ENCODE measurements at regions not wholly inside any gene's neighbourhood (a gene's known extent, or its start where the extent isn't known, plus 50 kb on each side); places are given as distances from the start of the nearest gene placed in this dataset.

- H3K36me3 ChIP-seq (ENCODE audit: insufficient read depth in 1 of 2, low read depth in 1 of 2): no peaks in the 10 kb centered on the region
- no peaks in the 10 kb centered on the region for H3K4me1 ChIP-seq
- no peaks in the 10 kb centered on the region for H3K27me3 ChIP-seq (ENCODE audit: insufficient read depth in 3 of 3, low read length in 2 of 3)
- no peak for TF ChIP-seq CTCF (IDR thresholded peaks at IDR 0.05)
- no peak overlapping the region for H3K27ac ChIP-seq
- intact Hi-C loops (cut with DNase I): no loop called here
- ATAC-seq (no peak), DNase-seq (no peak)
- 82 to 90% (median 85%) methylated on average over 5 of the region's 5 CpGs for whole genome bisulfite sequencing, 3 donors
- H3K4me3 ChIP-seq: no peak overlapping the region
- no peaks in the 10 kb centered on the region for H3K9me3 ChIP-seq
Observed at GRCh38 chr15:25535866-25536265, 97.0 kb upstream of the UBE3A start.

- Histone ChIP-seq H3K4me3 (no peak overlapping the region), H3K4me1 (no peaks in the 10 kb centered on the region), H3K27me3 (ENCODE audit: insufficient read depth in 3 of 3, low read length in 2 of 3) (no peaks in the 10 kb centered on the region), H3K36me3 (ENCODE audit: insufficient read depth in 1 of 2, low read depth in 1 of 2) (no peaks in the 10 kb centered on the region), H3K9me3 (no peaks in the 10 kb centered on the region), H3K27ac (no peak overlapping the region)
- 94 to 97% (median 95%) methylated on average over 6 of the region's 6 CpGs for WGBS, 3 donors
- DNase-seq (no peak), ATAC-seq (no peak)
- TF ChIP-seq CTCF (IDR thresholded peaks at IDR 0.05): no peak
- intact Hi-C loops (cut with DNase I): no loop called here
Observed at GRCh38 chr15:25534293-25534692, 95.5 kb upstream of the UBE3A start.

- intact Hi-C loops (cut with DNase I): no loop called here
- no peak overlapping the region for H3K27ac ChIP-seq
- no peaks in the 10 kb centered on the region for H3K36me3 ChIP-seq (ENCODE audit: insufficient read depth in 1 of 2, low read depth in 1 of 2)
- no peaks in the 10 kb centered on the region for H3K27me3 ChIP-seq (ENCODE audit: insufficient read depth in 3 of 3, low read length in 2 of 3)
- WGBS, 3 donors: 54 to 65% (median 60%) methylated on average over 4 of the region's 4 CpGs
- no peak for TF ChIP-seq CTCF (IDR thresholded peaks at IDR 0.05)
- H3K4me3 ChIP-seq: no peak overlapping the region
- no peak for DNase-seq
- H3K9me3 ChIP-seq: no peaks in the 10 kb centered on the region
- H3K4me1 ChIP-seq: no peaks in the 10 kb centered on the region
- ATAC-seq: no peak
Observed at GRCh38 chr15:25532269-25533140, 93.7 kb upstream of the UBE3A start.

- intact Hi-C loops (cut with DNase I): no loop called here
- no peak overlapping the region for H3K27ac ChIP-seq
- no peaks in the 10 kb centered on the region for H3K4me1 ChIP-seq
- DNase-seq: no peak
- no peaks in the 10 kb centered on the region for H3K36me3 ChIP-seq (ENCODE audit: insufficient read depth in 1 of 2, low read depth in 1 of 2)
- WGBS, 3 donors: 64 to 98% (median 96%) methylated on average over 3 of the region's 3 CpGs
- H3K9me3 ChIP-seq: peaks cover under 1% of the 10 kb centered on the region
- no peak overlapping the region for H3K4me3 ChIP-seq
- H3K27me3 ChIP-seq (ENCODE audit: insufficient read depth in 3 of 3, low read length in 2 of 3): no peaks in the 10 kb centered on the region
- ATAC-seq: no peak
- no peak for TF ChIP-seq CTCF (IDR thresholded peaks at IDR 0.05)
Observed at GRCh38 chr15:25529774-25530173, 91.0 kb upstream of the UBE3A start.

GRCh38 chr15:25527118-25527517, 88.3 kb upstream of the UBE3A start:
- DNase-seq (no peak), ATAC-seq (no peak)
- Histone ChIP-seq H3K27me3 (ENCODE audit: insufficient read depth in 3 of 3, low read length in 2 of 3) (no peaks in the 10 kb centered on the region), H3K4me3 (no peak overlapping the region), H3K4me1 (no peaks in the 10 kb centered on the region), H3K9me3 (peaks cover 10% of the 10 kb centered on the region), H3K36me3 (ENCODE audit: insufficient read depth in 1 of 2, low read depth in 1 of 2) (no peaks in the 10 kb centered on the region), H3K27ac (no peak overlapping the region)
- no peak for TF ChIP-seq CTCF (IDR thresholded peaks at IDR 0.05)
- 60 to 85% (median 85%) methylated on average over 3 of the region's 3 CpGs for WGBS, 3 donors
- intact Hi-C loops (cut with DNase I): no loop called here

Data from psoas muscle (tissue), 7 donors.